GM12892 (cell line): ENCODE measurements at regions not wholly inside any gene's neighbourhood (a gene's known extent, or its start where the extent isn't known, plus 50 kb on each side); places are given as distances from the start of the nearest gene placed in this dataset.

Experiments
- DNase-seq: peaks from one replicate; pipeline ENCODE4 v3.0.0; 2011; ENCODE audit not compliant: insufficient read length
- FAIRE-seq: peaks from 2 replicates; lab custom pipeline; 2011; peaks lifted over from hg19 to GRCh38; lab: Jason Lieb, UNC
- POLR2A ChIP-seq: IDR thresholded peaks from 2 replicates; pipeline ENCODE4 v1.6.1; 2011; ENCODE audit warnings: low read depth, low read length, control low read depth
- POLR2AphosphoS5 ChIP-seq: IDR thresholded peaks from 2 replicates; pipeline ENCODE4 v1.6.1; 2011; ENCODE audit warnings: low read depth, low read length, control low read depth
- TAF1 ChIP-seq: IDR thresholded peaks from 2 replicates; pipeline ENCODE4 v1.6.1; 2011; ENCODE audit warnings: low read depth, mild to moderate bottlenecking, control low read depth, low read length, borderline replicate concordance

GRCh38 chr1:93753791-93754763, 72.4 kb upstream of the BCAR3 start:
- no peak for FAIRE-seq
- TF ChIP-seq POLR2A (no peak), POLR2AphosphoS5 (no peak), TAF1 (no peak)
- no peak for DNase-seq

DNA sequence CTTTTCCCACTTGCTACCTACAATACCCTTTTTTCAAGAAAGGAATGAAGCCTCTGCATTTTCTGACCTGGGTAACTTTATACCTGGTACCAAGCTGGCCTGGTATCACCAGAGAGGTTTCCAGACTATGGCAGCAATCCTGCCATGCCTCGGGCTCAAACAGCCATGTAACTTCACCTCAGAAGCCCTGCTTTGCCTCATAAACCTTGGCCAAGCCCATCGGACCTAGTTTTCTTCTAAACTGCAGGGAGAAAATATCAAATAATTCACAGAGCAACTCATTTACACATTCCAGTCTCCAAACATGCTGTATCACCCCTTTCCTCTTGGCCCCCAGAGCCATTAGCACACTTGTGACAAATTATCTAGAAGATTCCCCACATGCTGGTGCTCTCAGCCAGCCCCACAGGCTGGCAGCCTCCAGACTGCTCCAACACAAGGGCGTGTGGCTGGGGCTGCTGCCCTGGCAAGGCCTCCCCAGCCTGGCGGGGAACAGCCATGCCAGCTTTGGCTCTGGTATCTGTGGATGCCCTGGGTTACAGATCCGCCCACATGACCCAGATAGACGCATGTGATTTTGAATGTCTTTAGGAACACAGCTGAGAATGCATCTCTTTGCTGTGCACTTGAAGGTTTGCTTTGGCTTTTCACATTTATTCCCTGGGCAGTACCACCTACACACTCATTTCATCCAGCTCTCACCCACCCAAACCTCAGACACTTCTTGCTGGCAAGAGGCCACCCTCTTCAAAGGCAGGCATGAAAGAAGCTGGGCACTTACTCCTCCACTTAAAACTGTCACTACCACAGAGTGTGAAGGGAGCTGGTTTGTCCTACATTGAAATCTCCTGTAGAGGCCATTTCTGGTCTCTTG, 70.0 kb upstream of the BCAR3 start:
- DNase-seq (no peak), FAIRE-seq (no peak)
- no peak for TF ChIP-seq TAF1
- no peak for TF ChIP-seq POLR2A
- no peak for TF ChIP-seq POLR2AphosphoS5

GRCh38 chr1:93750955-93751354, 69.3 kb upstream of the BCAR3 start:
- FAIRE-seq = peak; percentile 60
- TF ChIP-seq POLR2A (no peak), TAF1 (no peak), POLR2AphosphoS5 (no peak)
- peak; percentile 28 for DNase-seq

GRCh38 chr1:93749894-93750301, 68.3 kb upstream of the BCAR3 start:
- DNase-seq = no peak
- peak; percentile 46 for FAIRE-seq
- TF ChIP-seq TAF1 = no peak
- no peak for TF ChIP-seq POLR2AphosphoS5
- TF ChIP-seq POLR2A = no peak

- TF ChIP-seq POLR2AphosphoS5 = no peak
- FAIRE-seq (no peak), DNase-seq (no peak)
Measured at GRCh38 chr1:93749487-93749886, 67.8 kb upstream of the BCAR3 start.

GRCh38 chr1:93746021-93746812, 64.6 kb upstream of the BCAR3 start:
- no peak for TF ChIP-seq TAF1
- no peak for TF ChIP-seq POLR2AphosphoS5
- TF ChIP-seq POLR2A = no peak
- no peak for DNase-seq
- peak; percentile 5 for FAIRE-seq

- FAIRE-seq = peak; percentile 94
- TF ChIP-seq TAF1 (no peak), POLR2AphosphoS5 (no peak), POLR2A (no peak)
- DNase-seq = no peak
Measured at GRCh38 chr1:93744299-93744988, 62.8 kb upstream of the BCAR3 start.

- no peak for TF ChIP-seq POLR2A
- no peak for TF ChIP-seq POLR2AphosphoS5
- TF ChIP-seq TAF1 = no peak
- no peak for FAIRE-seq
- no peak for DNase-seq
Measured at GRCh38 chr1:93743465-93743864, 61.8 kb upstream of the BCAR3 start.

DNA sequence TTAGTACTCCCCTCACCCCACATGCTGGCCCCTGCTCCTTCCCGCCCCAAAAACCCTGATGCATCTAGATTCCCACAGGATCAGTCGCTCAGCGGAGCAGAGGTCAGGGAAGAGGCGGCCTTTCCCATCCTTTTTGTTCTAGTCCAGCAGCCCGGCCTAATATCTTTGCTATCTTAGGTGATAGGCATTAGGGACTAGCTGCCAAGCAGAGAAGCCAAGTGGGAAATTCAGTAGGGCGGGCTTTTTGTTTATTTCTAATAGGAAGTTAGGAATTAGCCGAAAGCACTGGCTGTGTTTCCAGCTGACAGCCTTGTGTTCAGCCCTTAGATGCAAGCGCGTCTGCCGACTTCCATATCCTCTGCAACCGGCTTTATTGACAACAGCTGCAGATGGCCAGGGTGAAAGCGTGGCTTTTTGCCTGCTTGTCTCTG, 59.0 kb upstream of the BCAR3 start:
- no peak for FAIRE-seq
- no peak for DNase-seq
- TF ChIP-seq POLR2AphosphoS5 = no peak
- TF ChIP-seq POLR2A = no peak
- TF ChIP-seq TAF1 = no peak

DNA sequence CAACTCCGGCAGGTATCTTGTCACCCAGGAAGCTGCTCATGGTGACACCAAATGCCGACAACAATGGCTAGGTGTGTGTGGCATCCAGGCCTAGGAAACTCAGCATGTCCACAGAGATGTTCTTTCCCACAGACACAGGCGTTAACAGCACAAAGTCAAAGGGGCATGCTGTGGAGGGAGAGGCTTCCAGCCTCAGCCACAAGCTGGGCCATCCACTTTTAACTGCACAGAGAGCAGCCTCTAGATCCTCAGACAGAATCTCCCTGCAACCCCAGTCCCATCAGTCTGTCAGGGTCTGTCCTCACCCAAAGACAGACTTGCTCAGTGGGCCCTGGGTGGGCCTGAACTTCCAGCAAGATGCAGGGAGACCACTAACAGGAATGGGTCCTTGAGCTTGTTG, 58.5 kb upstream of the BCAR3 start:
- no peak for DNase-seq
- TF ChIP-seq TAF1 = no peak
- no peak for TF ChIP-seq POLR2AphosphoS5
- TF ChIP-seq POLR2A = no peak
- no peak for FAIRE-seq
